ENCODE measurements at regions not wholly inside any gene's neighbourhood (a gene's known extent, or its start where the extent isn't known, plus 50 kb on each side); places are given as distances from the start of the nearest gene placed in this dataset.

DNA sequence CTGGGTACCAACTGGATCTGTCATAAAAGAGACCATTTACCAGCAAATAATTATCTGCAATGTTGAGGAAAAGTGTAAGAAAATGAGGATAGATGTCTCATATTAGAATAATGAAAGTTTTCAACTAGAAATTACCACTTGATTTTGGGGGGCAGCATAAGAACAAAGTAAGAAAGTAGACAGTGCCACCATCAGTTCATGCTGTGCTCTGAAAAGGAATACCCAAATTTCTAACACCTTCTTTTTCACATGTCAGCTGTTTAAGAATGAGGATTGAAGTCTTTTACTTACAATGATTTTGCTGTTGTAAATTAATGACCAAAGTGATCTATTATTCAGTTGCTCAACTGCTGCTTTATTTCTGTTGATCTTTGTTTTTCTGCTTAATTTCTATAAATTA, 578.3 kb downstream of the ETV1 start:
- intact Hi-C loops (cut with DNase I), result no loop called here
- DNase-seq, result no peak

DNA sequence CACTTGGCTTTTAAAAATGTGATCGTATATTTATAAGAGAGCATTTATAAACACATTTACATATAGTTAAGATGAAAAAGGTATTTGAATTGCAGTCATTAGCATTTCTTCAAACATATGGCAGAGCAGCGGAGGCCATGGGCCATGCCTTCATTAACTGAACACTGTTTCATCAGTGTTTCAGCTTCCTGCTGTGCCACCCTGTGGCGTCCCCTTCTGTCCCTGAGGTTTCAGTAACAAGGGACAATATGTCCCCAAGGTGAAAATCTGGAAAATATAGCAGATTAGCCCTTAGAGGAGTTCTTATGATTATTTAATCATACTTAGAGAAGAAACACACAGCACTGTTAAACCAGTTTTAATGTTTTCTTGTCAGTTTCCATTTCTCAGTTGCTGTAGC, 577.8 kb downstream of the ETV1 start:
- no peak for DNase-seq
- intact Hi-C loops (cut with DNase I), result no loop called here

DNA sequence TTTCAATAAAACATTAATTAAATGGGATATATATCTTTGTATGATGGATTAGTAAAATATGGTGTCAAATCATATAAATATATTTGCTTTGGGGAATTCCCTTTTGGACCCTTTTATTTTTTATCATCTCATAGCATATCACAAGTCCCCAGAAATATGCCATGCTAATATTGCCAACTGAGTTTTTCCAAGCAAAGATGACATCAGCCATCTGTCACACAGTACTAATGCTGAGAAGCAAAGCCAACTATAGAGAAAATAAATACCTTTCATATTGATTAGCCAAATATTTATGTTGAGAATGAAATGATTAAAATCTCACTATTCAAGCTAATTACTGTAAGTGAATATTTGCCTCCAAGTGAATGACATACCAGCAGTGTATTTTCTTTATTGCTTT, 575.3 kb downstream of the ETV1 start:
- intact Hi-C loops (cut with DNase I), result no loop called here
- no peak for DNase-seq

DNA sequence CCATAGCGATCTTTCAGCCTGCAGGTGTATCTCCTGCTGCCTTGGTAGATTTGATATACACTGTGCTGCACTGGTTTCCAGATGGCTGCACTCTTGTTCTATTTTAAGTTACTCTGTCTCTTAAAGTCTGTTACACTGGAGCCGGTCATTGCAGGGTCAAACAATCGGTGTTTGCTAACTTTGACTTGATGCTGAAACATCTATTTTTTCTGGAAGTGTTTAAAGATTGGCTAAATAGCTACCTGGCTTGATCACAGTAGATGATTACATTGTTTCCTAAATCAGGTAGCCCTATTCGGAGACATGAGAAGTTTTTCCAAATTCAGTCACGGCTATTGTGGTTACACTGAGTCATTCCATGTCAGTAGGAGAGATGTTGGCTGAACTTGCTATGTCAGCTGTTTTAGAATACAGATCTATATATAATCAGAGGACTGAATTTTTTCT, 574.8 kb downstream of the ETV1 start:
- no peak for DNase-seq
- intact Hi-C loops (cut with DNase I), result no loop called here

DNA sequence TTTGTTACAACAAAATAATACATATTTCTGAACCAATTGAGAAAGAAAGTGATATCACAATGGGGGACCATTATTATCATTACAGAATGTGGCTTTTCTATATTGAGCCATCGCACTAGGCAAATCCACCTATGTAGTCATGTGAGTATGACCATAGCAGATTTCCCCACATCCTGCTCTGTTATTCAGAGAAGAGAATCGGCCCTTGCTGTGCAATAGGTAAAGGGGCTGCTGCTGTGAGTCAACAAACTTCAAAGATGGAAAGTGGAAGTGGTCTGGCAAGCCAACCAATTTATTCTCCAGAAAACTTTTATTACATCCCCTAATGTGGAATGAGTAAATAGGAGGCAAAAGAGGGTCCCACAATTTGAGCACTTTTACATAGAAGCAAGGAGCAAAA, 573.4 kb downstream of the ETV1 start:
- DNase-seq, result no peak
- intact Hi-C loops (cut with DNase I), result no loop called here

DNA sequence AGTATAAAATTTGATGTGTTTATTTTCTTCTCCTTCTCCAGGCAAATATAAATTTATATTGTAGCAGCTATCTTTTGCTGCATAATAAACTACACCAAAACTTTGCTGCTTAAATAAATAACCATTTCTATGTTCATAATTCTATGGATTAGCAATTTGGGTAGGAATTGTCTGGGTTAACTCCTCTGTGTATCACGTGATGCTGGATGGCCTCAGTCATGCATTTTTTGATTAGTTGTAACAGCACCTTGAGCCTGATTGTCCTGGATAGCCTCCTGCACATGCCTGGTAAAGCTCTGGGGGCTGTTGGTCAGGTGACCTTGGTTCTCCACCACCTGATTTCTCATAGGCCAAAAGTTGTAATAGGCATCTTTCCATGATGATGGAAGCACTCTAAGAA, 572.9 kb downstream of the ETV1 start:
- intact Hi-C loops (cut with DNase I), result no loop called here
- DNase-seq, result no peak

- DNase-seq, result no peak
- intact Hi-C loops (cut with DNase I), result no loop called here
Measured at GRCh38 chr7:13420726-13421125, 568.7 kb downstream of the ETV1 start.

DNA sequence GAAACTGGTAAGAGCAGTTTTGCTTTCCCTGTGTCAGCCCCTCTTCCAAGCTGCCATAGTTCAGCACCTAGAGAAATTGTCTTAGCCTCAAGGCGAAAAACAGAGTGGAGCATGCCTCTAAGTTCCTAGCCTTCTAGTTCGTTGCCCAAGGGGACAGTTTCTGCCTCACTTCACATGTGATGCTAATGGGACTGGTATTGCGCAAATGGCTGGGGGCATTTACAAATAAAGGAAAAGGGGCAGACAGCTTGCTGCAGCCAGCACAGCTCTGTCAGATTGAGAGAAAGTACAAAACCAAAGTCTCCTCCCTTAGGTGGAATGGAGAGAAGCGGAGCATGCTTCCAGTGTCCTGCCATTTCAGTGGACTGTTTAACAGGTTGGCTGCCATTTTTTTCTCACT, 567.7 kb downstream of the ETV1 start:
- no peak for DNase-seq
- intact Hi-C loops (cut with DNase I), result no loop called here

- intact Hi-C loops (cut with DNase I), result no loop called here
- no peak for DNase-seq
Measured at GRCh38 chr7:13433946-13434345, 555.5 kb downstream of the ETV1 start.

DNA sequence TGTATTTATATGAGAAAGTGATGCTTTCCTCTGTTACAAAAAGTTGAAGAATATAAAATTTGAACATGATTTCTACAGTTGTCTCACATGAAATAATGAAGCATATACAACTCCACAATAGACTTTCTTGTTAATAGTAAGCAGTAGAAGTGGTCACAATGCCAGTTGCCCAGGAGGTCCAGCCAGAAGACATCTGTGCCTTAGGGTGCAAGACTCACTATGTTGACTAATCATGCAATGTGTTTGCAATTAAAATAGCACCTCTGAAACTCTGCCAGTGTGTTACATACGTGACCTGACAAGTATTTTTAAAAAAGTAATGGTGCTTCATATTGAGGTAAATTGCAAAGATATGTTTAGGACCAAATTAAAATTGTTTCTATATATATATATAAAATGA, 547.2 kb downstream of the ETV1 start:
- no peak for DNase-seq
- intact Hi-C loops (cut with DNase I), result no loop called here

DNA sequence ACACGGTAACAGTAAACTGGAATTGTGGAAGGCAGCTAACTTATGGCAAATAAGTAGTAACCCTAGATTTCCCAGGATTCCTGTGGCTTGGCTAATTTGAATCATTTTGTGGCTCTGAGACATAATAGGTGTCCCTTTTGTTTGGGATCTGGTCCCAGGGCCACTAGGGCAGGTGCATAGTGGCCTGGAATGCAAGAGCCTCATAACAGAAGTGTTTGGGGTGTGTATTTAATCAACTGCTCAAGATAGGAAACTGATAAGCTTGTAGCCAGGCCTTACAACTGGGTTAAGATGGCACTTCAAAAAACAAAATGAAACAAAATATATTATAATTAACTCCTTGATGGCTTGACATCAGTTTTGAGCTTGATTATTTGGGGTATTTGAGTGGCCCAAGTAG, 541.8 kb downstream of the ETV1 start:
- DNase-seq, result no peak
- intact Hi-C loops (cut with DNase I), result no loop called here

DNA sequence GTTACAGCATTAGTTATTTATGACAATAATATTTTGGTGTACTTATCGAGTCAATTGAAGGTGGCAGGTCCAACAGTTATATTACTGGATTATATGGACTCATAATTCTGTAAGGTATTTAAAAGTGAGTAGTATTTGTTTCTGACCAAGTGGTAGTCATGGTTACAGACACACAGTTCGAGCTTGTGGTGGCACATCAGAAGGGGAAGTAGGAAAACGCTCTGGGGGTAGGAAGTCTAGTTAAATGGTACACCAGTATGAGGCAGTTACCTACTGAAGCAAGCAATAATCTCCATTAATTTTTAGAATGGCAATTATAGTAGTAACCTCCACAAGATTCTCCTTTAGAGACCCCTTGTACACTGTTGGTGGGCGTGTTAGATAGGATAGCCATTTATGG, 541.2 kb downstream of the ETV1 start:
- no peak for DNase-seq
- intact Hi-C loops (cut with DNase I), result no loop called here

GRCh38 chr7:13449460-13449859, 540.0 kb downstream of the ETV1 start:
- no peak for DNase-seq

DNA sequence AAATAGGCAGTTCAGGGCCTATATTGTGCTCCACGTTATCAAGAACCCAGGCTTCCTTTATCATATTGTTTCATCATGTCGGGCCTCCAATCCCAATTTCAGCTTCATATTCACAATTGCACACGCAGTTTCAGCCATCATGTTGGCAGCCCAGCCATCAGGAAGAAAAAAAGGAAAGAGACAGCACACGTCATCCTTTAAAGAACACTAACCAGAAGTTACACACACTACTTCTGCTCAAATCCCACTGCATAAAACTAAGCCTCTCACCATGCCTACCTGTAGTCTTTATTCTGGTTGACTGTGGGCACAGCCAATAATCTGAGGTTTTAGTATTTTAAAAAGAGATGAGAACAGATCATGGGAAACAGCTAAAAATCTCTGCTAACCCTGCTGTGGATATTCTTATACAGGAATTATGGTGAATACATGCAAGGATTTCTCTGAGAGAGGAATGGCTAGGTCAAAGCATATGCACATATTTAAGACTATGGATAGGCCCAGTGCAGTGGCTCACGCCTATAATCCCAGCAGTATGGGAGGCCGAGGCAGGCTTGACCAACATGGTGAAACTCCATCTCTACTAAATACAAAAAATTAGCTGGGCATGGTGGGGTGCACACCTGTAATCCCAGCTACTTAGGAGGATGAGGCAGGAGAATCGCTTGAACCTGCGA, 534.4 kb downstream of the ETV1 start:
- no peak for DNase-seq
- intact Hi-C loops (cut with DNase I), result no loop called here

More at GRCh38 chr7:13449460-13449859, 540.0 kb downstream of the ETV1 start:
- intact Hi-C loops (cut with DNase I), result no loop called here

DNA sequence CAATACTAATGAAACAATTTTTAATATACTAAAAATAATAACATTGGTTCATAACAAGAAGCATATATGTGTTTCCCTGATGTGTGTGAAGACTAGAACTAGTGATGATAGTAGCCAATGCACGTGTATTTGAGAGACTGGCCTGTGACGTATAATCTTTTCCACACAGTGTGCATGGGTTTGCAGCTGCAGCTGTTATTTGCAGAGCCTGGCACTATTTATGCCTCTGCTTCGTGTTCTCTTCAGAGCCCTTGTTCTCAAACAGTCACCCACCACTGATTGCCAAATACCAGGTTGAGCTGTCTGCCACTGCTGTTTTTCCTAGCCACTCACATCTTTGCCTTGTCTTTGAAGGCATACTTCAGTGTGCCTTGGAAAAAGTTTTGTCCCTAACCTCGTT, 531.7 kb downstream of the ETV1 start:
- peak in 4 of 42 donors; percentile 5 to 23 (median 13) for DNase-seq
- intact Hi-C loops (cut with DNase I), result no loop called here

- DNase-seq, result no peak
- intact Hi-C loops (cut with DNase I), result no loop called here
Measured at GRCh38 chr7:13466874-13467547, 522.5 kb downstream of the ETV1 start.

GRCh38 chr7:13476881-13477444, 512.5 kb downstream of the ETV1 start:
- intact Hi-C loops (cut with DNase I), result no loop called here
- no peak for DNase-seq

DNA sequence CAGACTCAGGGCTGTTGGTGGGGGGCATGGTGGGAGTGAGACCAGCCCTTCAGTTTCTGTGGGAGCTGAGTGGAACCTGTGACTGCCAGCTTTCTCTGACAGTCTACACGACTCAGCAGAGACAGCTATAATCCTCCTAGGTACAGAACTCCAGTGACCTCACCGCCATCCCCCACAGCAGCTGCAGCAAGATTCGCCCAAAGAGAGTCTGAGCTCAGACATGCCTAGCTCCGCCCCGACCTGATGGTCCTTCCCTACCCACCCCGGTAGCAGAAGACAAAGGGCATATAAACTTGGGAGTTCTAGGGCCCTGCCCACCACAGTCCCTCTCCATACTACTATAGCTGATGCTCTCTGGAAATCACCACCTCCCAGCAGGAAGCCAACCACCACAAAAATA, 500.1 kb downstream of the ETV1 start:
- DNase-seq, result no peak
- intact Hi-C loops (cut with DNase I), result no loop called here

DNA sequence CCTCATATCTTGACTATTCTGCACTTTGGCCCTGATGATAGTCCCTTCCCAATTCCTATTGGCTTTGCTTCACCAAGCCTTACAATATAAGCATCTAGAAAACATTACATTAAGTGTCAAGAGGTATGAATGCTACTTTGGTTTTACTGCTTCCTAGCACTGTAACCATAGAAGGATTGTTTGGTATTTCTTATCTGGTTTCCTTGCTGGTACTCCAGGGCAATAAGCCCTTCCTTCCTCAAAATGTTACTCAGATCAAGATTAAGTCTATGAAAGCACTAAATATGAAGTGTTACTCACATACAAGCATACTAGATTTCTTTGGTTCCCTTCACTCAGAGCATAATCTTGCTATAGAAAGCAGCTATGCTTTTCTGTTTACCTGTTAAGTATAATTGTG, 492.5 kb downstream of the ETV1 start:
- no peak for DNase-seq
- intact Hi-C loops (cut with DNase I), result no loop called here

DNA sequence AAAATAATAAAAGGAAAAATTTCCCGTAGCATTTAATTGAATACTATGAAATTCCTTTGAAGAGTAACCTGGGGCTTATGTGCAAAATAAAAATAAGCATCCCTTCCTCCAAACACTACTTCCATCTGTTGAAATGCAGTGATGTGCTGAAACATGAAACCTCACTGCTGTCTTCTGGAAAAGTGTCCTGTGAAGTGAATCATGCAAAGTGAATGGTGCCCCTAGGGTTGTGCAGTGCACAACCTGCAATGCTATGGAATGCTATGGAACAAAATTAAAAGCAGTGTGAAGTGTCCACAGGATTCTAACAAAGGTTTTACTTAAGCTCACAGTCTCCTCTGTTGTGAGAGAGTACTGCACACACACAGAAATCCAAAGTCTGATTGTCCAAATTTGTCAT, 480.9 kb downstream of the ETV1 start:
- intact Hi-C loops (cut with DNase I), result no loop called here
- DNase-seq, result no peak

GRCh38 chr7:13518738-13519137, 470.7 kb downstream of the ETV1 start:
- intact Hi-C loops (cut with DNase I), result no loop called here
- no peak for DNase-seq
